Fibroblast of villous mesenchyme (primary cell): ENCODE measurements at regions not wholly inside any gene's neighbourhood (a gene's known extent, or its start where the extent isn't known, plus 50 kb on each side); places are given as distances from the start of the nearest gene placed in this dataset.

Experiments used
- DNase-seq: peaks from one replicate; pipeline ENCODE4 v3.0.0-alpha.2; 2010; ENCODE audit warnings: low read depth
- H3K4me3 ChIP-seq: 2 replicates; pipeline ENCODE4 v1.5.1; 2011; ENCODE audit warnings: low read depth, mild to moderate bottlenecking, low read length
- TF ChIP-seq, protein P1 (sequence below): IDR thresholded peaks from 2 replicates; pipeline ENCODE4 v1.5.1; 2012; ENCODE audit warnings: low read depth, mild to moderate bottlenecking, low read length; ENCODE audit not compliant: insufficient read depth

- TF ChIP-seq, protein P1, sequence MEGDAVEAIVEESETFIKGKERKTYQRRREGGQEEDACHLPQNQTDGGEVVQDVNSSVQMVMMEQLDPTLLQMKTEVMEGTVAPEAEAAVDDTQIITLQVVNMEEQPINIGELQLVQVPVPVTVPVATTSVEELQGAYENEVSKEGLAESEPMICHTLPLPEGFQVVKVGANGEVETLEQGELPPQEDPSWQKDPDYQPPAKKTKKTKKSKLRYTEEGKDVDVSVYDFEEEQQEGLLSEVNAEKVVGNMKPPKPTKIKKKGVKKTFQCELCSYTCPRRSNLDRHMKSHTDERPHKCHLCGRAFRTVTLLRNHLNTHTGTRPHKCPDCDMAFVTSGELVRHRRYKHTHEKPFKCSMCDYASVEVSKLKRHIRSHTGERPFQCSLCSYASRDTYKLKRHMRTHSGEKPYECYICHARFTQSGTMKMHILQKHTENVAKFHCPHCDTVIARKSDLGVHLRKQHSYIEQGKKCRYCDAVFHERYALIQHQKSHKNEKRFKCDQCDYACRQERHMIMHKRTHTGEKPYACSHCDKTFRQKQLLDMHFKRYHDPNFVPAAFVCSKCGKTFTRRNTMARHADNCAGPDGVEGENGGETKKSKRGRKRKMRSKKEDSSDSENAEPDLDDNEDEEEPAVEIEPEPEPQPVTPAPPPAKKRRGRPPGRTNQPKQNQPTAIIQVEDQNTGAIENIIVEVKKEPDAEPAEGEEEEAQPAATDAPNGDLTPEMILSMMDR = no peak
- no peak overlapping the region for H3K4me3 ChIP-seq
- no peak for DNase-seq
These were observed 202.5 kb downstream of the TFAP2B start for GRCh38 chr6:51021171-51021570.

- DNase-seq = no peak
- H3K4me3 ChIP-seq = no peak overlapping the region
- TF ChIP-seq, protein P1 = no peak
These were observed 205.5 kb downstream of the TFAP2B start for GRCh38 chr6:51024126-51024525.

DNA sequence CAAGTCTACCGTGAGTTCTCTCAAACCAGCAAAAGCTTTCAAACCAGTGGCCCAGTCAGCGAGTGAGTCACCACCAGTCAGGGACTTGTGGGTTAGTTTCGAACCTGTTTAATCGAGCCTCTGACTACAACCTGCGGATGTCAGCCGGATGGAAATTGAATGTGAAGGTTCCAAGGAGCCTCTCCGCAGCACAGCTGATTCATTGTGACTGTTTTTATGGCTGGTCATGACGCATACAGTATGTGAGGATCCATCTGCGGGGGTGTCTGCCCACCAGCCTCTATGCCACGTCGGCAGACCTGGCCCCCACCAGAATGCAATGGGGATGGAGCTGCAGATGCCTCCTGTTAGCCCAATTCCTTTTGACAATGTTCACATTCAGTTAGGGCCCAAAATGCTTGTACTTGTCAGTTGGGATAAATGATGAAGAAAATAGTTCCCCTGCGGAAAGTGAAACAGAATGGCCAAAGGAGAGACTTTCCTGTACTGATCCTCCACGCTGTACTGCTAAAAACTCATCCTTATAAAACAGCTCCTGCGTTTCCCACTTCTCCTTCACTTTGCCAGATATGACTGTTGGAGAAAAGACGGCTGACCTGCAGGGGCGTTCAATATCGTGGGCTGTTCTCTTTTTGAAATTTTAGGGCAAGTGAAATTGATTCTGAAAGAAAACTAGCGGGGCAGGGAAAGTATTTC, 206.6 kb downstream of the TFAP2B start:
- H3K4me3 ChIP-seq = no peak overlapping the region
- DNase-seq = no peak
- TF ChIP-seq, protein P1 = no peak

DNA sequence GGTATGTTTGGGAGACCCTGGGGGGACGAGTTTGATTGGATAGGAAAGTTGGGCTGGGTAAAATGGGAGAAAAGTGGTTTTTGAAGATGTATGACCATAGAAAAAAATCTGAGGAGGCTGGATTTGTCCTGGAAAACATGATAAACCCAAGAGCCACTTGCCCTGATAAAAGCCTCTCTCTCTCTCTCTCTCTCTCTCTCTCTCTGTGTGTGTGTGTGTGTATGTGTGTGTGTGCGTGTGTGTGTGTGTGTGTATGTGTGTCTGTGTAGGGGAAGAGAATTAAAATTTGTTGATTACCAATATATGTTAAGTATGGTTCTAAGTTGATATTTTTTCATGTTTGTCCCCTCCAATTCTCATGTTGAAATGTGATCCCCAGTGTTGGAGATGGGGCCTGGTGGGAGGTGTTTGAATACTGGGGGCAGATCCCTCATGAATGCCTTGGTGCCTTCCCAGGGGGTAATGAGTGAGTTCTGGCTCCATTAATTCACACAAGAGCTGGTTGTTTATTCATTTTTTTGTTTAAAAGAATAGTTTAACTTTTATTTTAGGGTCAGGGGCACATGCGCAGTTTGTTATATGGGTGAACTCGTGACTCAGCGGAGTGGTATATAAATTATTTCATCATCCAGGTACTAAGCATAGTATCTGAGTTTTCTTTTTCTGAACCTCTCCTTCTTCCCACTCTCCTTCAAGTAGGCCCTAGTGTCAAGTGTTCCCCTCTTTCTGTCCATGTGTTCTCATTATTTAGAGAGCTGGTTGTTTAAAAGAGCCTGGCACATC, 208.8 kb downstream of the TFAP2B start:
- no peak for DNase-seq
- TF ChIP-seq, protein P1 = no peak
- no peak overlapping the region for H3K4me3 ChIP-seq

- TF ChIP-seq, protein P1 = no peak
- no peak overlapping the region for H3K4me3 ChIP-seq
- DNase-seq = no peak
These were observed 209.6 kb downstream of the TFAP2B start for GRCh38 chr6:51028276-51028675.

DNA sequence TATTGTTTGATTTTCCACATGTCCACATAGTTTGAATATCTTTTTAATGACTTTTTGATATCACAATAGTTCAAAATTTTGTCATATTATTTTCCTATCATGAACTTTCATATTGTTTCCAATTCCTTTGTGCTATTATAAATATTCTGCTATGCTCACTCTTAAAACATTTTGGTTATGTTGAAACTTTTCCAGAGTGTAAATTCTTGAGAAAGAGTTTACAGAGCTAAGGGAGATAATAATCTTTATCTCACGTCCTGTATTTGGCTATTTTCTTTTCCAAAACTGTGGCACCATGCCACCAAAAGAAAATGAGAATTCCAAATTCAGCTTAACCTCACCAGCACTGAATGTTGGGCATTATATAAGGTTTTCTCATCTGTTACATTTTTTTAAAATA, 210.9 kb downstream of the TFAP2B start:
- no peak overlapping the region for H3K4me3 ChIP-seq
- DNase-seq = no peak
- TF ChIP-seq, protein P1 = no peak

DNA sequence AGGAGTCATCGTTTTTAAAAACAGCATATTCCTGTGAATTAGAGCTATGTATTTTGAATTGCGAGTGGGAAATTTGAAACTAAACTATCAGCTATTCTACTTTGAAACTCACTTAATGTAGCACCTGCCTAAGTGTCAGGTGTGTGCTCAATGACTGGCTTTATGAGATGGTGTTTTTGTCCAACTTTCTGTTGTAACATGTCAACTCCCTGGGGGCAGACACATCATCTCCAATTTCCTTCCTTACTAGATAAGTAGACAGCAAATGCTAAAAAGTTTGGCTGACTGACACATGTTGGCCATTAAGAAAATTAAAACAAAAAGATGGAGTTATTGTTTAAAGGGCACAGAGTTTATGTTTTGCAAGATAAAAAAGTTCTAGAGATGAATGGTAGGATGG, 226.9 kb downstream of the TFAP2B start:
- TF ChIP-seq, protein P1 = no peak
- DNase-seq = no peak
- H3K4me3 ChIP-seq = no peak overlapping the region
